Activated CD8-positive, alpha-beta memory T cell treated with anti-CD3 and anti-CD28 coated beads, Interleukin-2, amount 50 U/mL, for 24 hours (primary cell): ENCODE measurements at regions not wholly inside any gene's neighbourhood (a gene's known extent, or its start where the extent isn't known, plus 50 kb on each side); places are given as distances from the start of the nearest gene placed in this dataset.
"Not testable (repeated sequence)": the region's sequence is repeated elsewhere in the genome, so short reads cannot be mapped to it uniquely, and the experiment has no call there.

ENCODE experiments used
- DNase-seq: peaks from one replicate; pipeline ENCODE4 v3.0.0-alpha.2; 2020; ENCODE audit errors: extremely low read depth

GRCh38 chr3:95751509-95751908 lies 1062.9 kb upstream of the EPHA6 start:
- no peak for DNase-seq

GRCh38 chr3:95752199-95752598 lies 1062.2 kb upstream of the EPHA6 start:
- DNase-seq = no peak

- no peak for DNase-seq
Measured at GRCh38 chr3:95758707-95759106, 1055.7 kb upstream of the EPHA6 start.

GRCh38 chr3:95759614-95760301 lies 1054.6 kb upstream of the EPHA6 start:
- DNase-seq = no peak

- no peak for DNase-seq
Measured at GRCh38 chr3:95775486-95776094, 1038.8 kb upstream of the EPHA6 start.

- no peak for DNase-seq
Measured at GRCh38 chr3:95781598-95781997, 1032.8 kb upstream of the EPHA6 start.

GRCh38 chr3:95789111-95789510 lies 1025.3 kb upstream of the EPHA6 start:
- DNase-seq = no peak

- DNase-seq = no peak
Measured at GRCh38 chr3:95797081-95797480, 1017.3 kb upstream of the EPHA6 start.

GRCh38 chr3:95798628-95799027 lies 1015.8 kb upstream of the EPHA6 start:
- DNase-seq = no peak

- no peak for DNase-seq
Measured at GRCh38 chr3:95810462-95810861, 1003.9 kb upstream of the EPHA6 start.

- DNase-seq = no peak
Measured at GRCh38 chr3:95813244-95813643, 1001.1 kb upstream of the EPHA6 start.

- DNase-seq = no peak
Measured at GRCh38 chr3:95815828-95816227, 998.6 kb upstream of the EPHA6 start.

GRCh38 chr3:95826419-95826818 lies 988.0 kb upstream of the EPHA6 start:
- DNase-seq = no peak

- DNase-seq = no peak
Measured at GRCh38 chr3:95832146-95832545, 982.2 kb upstream of the EPHA6 start.

GRCh38 chr3:95860628-95861027 lies 953.8 kb upstream of the EPHA6 start:
- DNase-seq = not testable (repeated sequence)

- no peak for DNase-seq
Measured at GRCh38 chr3:95883801-95884200, 930.6 kb upstream of the EPHA6 start.

GRCh38 chr3:95886616-95887015 lies 927.8 kb upstream of the EPHA6 start:
- no peak for DNase-seq

GRCh38 chr3:95887114-95887513 lies 927.3 kb upstream of the EPHA6 start:
- no peak for DNase-seq

GRCh38 chr3:95894820-95895219 lies 919.6 kb upstream of the EPHA6 start:
- no peak for DNase-seq

- no peak for DNase-seq
Measured at GRCh38 chr3:95899494-95899893, 914.9 kb upstream of the EPHA6 start.

- no peak for DNase-seq
Measured at GRCh38 chr3:95899911-95900310, 914.5 kb upstream of the EPHA6 start.

GRCh38 chr3:95901948-95902347 lies 912.4 kb upstream of the EPHA6 start:
- DNase-seq = no peak

GRCh38 chr3:95905182-95905581 lies 909.2 kb upstream of the EPHA6 start:
- DNase-seq = no peak

GRCh38 chr3:95911767-95912166 lies 902.6 kb upstream of the EPHA6 start:
- no peak for DNase-seq
